ENCODE measurements at regions not wholly inside any gene's neighbourhood (a gene's known extent, or its start where the extent isn't known, plus 50 kb on each side); places are given as distances from the start of the nearest gene placed in this dataset.

GRCh38 chr11:115578275-115578674 is 74.1 kb upstream of the CADM1 start:
- no peaks in the 10 kb centered on the region for H3K9me3 ChIP-seq
- no peaks in the 10 kb centered on the region for H3K27me3 ChIP-seq
- H3K4me3 ChIP-seq, result no peak overlapping the region
- H3K4me1 ChIP-seq, result peaks cover 0 to 26% (median 0%) of the 10 kb centered on the region in 4 donors
- H3K36me3 ChIP-seq, result no peaks in the 10 kb centered on the region
- no peak for DNase-seq (ENCODE audit: low spot score in 2 of 2)
- TF ChIP-seq POLR2A (IDR thresholded peaks at IDR 0.05), result no peak
- TF ChIP-seq EP300 (IDR thresholded peaks at IDR 0.05), result no peak
- TF ChIP-seq CTCF (IDR thresholded peaks at IDR 0.05), result no peak
- no peak overlapping the region for H3K27ac ChIP-seq

GRCh38 chr11:115577701-115578100 is 73.5 kb upstream of the CADM1 start:
- TF ChIP-seq CTCF (IDR thresholded peaks at IDR 0.05) (no peak), POLR2A (IDR thresholded peaks at IDR 0.05) (no peak), EP300 (IDR thresholded peaks at IDR 0.05) (no peak)
- H3K36me3 ChIP-seq, result no peaks in the 10 kb centered on the region
- DNase-seq (ENCODE audit: low spot score in 2 of 2), result no peak
- WGBS, 2 donors, result 83 to 95% methylated on average over 3 of the region's 3 CpGs
- H3K4me1 ChIP-seq, result peaks cover 0 to 26% (median 0%) of the 10 kb centered on the region in 4 donors
- H3K27me3 ChIP-seq, result no peaks in the 10 kb centered on the region
- H3K4me3 ChIP-seq, result no peak overlapping the region
- H3K9me3 ChIP-seq, result no peaks in the 10 kb centered on the region
- H3K27ac ChIP-seq, result no peak overlapping the region

- 92 to 93% methylated on average over 6 of the region's 6 CpGs for WGBS, 2 donors
- Histone ChIP-seq H3K27ac (no peak overlapping the region), H3K4me3 (no peak overlapping the region), H3K36me3 (no peaks in the 10 kb centered on the region), H3K9me3 (no peaks in the 10 kb centered on the region), H3K4me1 (peaks cover 0 to 20% (median 0%) of the 10 kb centered on the region in 4 donors), H3K27me3 (no peaks in the 10 kb centered on the region)
- DNase-seq (ENCODE audit: low spot score in 2 of 2), result no peak
- TF ChIP-seq EP300 (IDR thresholded peaks at IDR 0.05), result no peak
- no peak for TF ChIP-seq POLR2A (IDR thresholded peaks at IDR 0.05)
- no peak for TF ChIP-seq CTCF (IDR thresholded peaks at IDR 0.05)
Measured at GRCh38 chr11:115576606-115577380, 72.6 kb upstream of the CADM1 start.

GRCh38 chr11:115572551-115572950 is 68.3 kb upstream of the CADM1 start:
- 93 to 94% methylated on average over 5 of the region's 5 CpGs for WGBS, 2 donors

More at GRCh38 chr11:115572551-115572950, 68.3 kb upstream of the CADM1 start:
- no peaks in the 10 kb centered on the region for H3K9me3 ChIP-seq
- H3K4me3 ChIP-seq, result no peak overlapping the region
- no peak for DNase-seq (ENCODE audit: low spot score in 2 of 2)
- TF ChIP-seq POLR2A (IDR thresholded peaks at IDR 0.05), result no peak
- no peak for TF ChIP-seq CTCF (IDR thresholded peaks at IDR 0.05)
- no peak for TF ChIP-seq EP300 (IDR thresholded peaks at IDR 0.05)
- H3K27me3 ChIP-seq, result no peaks in the 10 kb centered on the region
- H3K4me1 ChIP-seq, result no peaks in the 10 kb centered on the region
- H3K36me3 ChIP-seq, result no peaks in the 10 kb centered on the region
- H3K27ac ChIP-seq, result no peak overlapping the region
